Stomach (tissue), 8 donors: ENCODE measurements at regions not wholly inside any gene's neighbourhood (a gene's known extent, or its start where the extent isn't known, plus 50 kb on each side); places are given as distances from the start of the nearest gene placed in this dataset.

Experiments used
- DNase-seq, 2 donors: peaks; one replicate each; pipeline versions ENCODE4 v3.0.0 to v3.0.0-alpha.2; 2013 to 2019
- H3K27ac ChIP-seq, 5 donors: fragments of 200-600 bp in 4 of 5; sonication (generic) in 4 of 5; one replicate each; pipeline ENCODE4 v1.5.1; 2013 to 2019; ENCODE audit warnings: mild to moderate bottlenecking in 1 of 5, moderate library complexity in 1 of 5
- H3K27me3 ChIP-seq, 3 donors: fragments of 200-600 bp; sonication (generic); one replicate each; pipeline ENCODE4 v1.5.1; 2017 to 2019; ENCODE audit warnings: mixed run types in 1 of 3
- H3K36me3 ChIP-seq, 4 donors: fragments of 200-600 bp; sonication (generic); 1 replicate in 3 of 4; 2 replicates in 1 of 4; pipeline ENCODE4 v1.5.1; 2016 to 2019
- H3K4me1 ChIP-seq, 4 donors: fragments of 200-600 bp; sonication (generic); one replicate each; pipeline ENCODE4 v1.5.1; 2016 to 2019
- H3K4me3 ChIP-seq, 4 donors: fragments of 200-600 bp; sonication (generic) in 3 of 4; one replicate each; pipeline ENCODE4 v1.5.1; 2016 to 2019; ENCODE audit warnings: mild to moderate bottlenecking in 1 of 4
- H3K9me3 ChIP-seq, 4 donors: fragments of 200-600 bp; sonication (generic); one replicate each; pipeline ENCODE4 v1.5.1; 2016 to 2019
- EP300 ChIP-seq: sonication (generic); formaldehyde crosslinking; IDR thresholded peaks from one replicate; pipeline ENCODE4 v1.6.1; 2017; ENCODE audit warnings: antibody characterized with exemption
- POLR2A ChIP-seq, 4 donors: fragments of 450-650 bp; IDR thresholded peaks; one replicate each; pipeline ENCODE4 v1.6.1; 2016; ENCODE audit warnings: antibody characterized with exemption in 4 of 4, control low read depth in 2 of 4, mild to moderate bottlenecking in 1 of 4, moderate library complexity in 1 of 4
- POLR2AphosphoS5 ChIP-seq, 3 donors: sonication (generic); formaldehyde crosslinking; IDR thresholded peaks; one replicate each; pipeline ENCODE4 v1.6.1; 2016; ENCODE audit warnings: antibody characterized with exemption in 3 of 3
- WGBS, 5 donors: extraction: QIAGEN DNeasy Blood & Tissue Kit in 3 of 5; methylation state at CpG; one replicate each; pipeline versions ENCODE4 v1.1.5 to v1.1.7; 2013 to 2018; 5-methylcytosine and 5-hydroxymethylcytosine counted together
- intact Hi-C: fragments of 100-400 bp; cut with DNase I; formaldehyde crosslinking; loops from one replicate; pipeline ENCODE4 v1.15.1; 2023; ENCODE audit warnings: low total_unique reads
- TF ChIP-seq, protein P1 (sequence below), 7 experiments: fragments of 450-650 bp in 4 of 7; fragments of 200-600 bp in 3 of 7; sonication (generic) in 3 of 7; IDR thresholded peaks; one replicate each; pipeline ENCODE4 v1.5.1; 2016 to 2019; ENCODE audit warnings: antibody characterized with exemption in 7 of 7, control low read depth in 2 of 7, mild to moderate bottlenecking in 1 of 7
- donor health status: healthy with polysubstance abuse.
- donor health status: Bipolar disorder and iron deficiency.
- donor health status: healthy.

GRCh38 chr2:12928775-12929401, 212.2 kb downstream of the TRIB2 start:
- Histone ChIP-seq H3K36me3 (no peaks in the 10 kb centered on the region), H3K4me3 (no peak overlapping the region), H3K9me3 (no peaks in the 10 kb centered on the region), H3K27me3 (no peaks in the 10 kb centered on the region), H3K27ac (no peak overlapping the region), H3K4me1 (peaks cover 0 to 6% (median 0%) of the 10 kb centered on the region in 4 donors)
- 37 to 43% (median 41%) methylated on average over 4 of the region's 4 CpGs for WGBS, 5 donors
- TF ChIP-seq, protein P1, sequence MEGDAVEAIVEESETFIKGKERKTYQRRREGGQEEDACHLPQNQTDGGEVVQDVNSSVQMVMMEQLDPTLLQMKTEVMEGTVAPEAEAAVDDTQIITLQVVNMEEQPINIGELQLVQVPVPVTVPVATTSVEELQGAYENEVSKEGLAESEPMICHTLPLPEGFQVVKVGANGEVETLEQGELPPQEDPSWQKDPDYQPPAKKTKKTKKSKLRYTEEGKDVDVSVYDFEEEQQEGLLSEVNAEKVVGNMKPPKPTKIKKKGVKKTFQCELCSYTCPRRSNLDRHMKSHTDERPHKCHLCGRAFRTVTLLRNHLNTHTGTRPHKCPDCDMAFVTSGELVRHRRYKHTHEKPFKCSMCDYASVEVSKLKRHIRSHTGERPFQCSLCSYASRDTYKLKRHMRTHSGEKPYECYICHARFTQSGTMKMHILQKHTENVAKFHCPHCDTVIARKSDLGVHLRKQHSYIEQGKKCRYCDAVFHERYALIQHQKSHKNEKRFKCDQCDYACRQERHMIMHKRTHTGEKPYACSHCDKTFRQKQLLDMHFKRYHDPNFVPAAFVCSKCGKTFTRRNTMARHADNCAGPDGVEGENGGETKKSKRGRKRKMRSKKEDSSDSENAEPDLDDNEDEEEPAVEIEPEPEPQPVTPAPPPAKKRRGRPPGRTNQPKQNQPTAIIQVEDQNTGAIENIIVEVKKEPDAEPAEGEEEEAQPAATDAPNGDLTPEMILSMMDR (IDR thresholded peaks at IDR 0.05): no peak
- TF ChIP-seq POLR2AphosphoS5 (IDR thresholded peaks at IDR 0.05): no peak
- TF ChIP-seq POLR2A (IDR thresholded peaks at IDR 0.05): no peak
- no peak for TF ChIP-seq EP300
- intact Hi-C loops: loop anchor here (10.0 kb wide), 1 partner anchor 194 kb away; no protein-coding TSS in a partner anchor
- no peak for DNase-seq

GRCh38 chr2:12929758-12930157, 213.0 kb downstream of the TRIB2 start:
- intact Hi-C loops: loop anchor here (10.0 kb wide), 1 partner anchor 195 kb away; no protein-coding TSS in a partner anchor
- 88 to 92% (median 91%) methylated on average over 3 of the region's 3 CpGs for WGBS, 5 donors
- TF ChIP-seq, protein P1 (IDR thresholded peaks at IDR 0.05): no peak
- TF ChIP-seq POLR2A (IDR thresholded peaks at IDR 0.05): no peak
- no peak for TF ChIP-seq POLR2AphosphoS5 (IDR thresholded peaks at IDR 0.05)
- TF ChIP-seq EP300: no peak
- Histone ChIP-seq H3K36me3 (no peaks in the 10 kb centered on the region), H3K27me3 (no peaks in the 10 kb centered on the region), H3K4me1 (peaks cover 0 to 6% (median 0%) of the 10 kb centered on the region in 4 donors), H3K27ac (no peak overlapping the region), H3K9me3 (no peaks in the 10 kb centered on the region), H3K4me3 (no peak overlapping the region)
- DNase-seq: no peak

GRCh38 chr2:12930391-12930790, 213.7 kb downstream of the TRIB2 start:
- Histone ChIP-seq H3K27me3 (no peaks in the 10 kb centered on the region), H3K4me3 (no peak overlapping the region), H3K27ac (no peak overlapping the region), H3K36me3 (no peaks in the 10 kb centered on the region), H3K4me1 (peaks cover 0 to 6% (median 0%) of the 10 kb centered on the region in 4 donors), H3K9me3 (no peaks in the 10 kb centered on the region)
- intact Hi-C loops: no loop called here
- WGBS, 5 donors: 76 to 100% (median 93%) methylated on average over 1 of the region's 1 CpG
- no peak for DNase-seq
- no peak for TF ChIP-seq POLR2AphosphoS5 (IDR thresholded peaks at IDR 0.05)
- no peak for TF ChIP-seq EP300
- TF ChIP-seq POLR2A (IDR thresholded peaks at IDR 0.05): no peak
- TF ChIP-seq, protein P1 (IDR thresholded peaks at IDR 0.05): no peak

- Histone ChIP-seq H3K4me3 (no peak overlapping the region), H3K4me1 (peaks cover 0 to 6% (median 0%) of the 10 kb centered on the region in 4 donors), H3K27ac (no peak overlapping the region), H3K9me3 (no peaks in the 10 kb centered on the region), H3K36me3 (no peaks in the 10 kb centered on the region), H3K27me3 (no peaks in the 10 kb centered on the region)
- WGBS, 5 donors: 14 to 21% (median 18%) methylated on average over 4 of the region's 4 CpGs
- intact Hi-C loops: no loop called here
- DNase-seq: peak in 1 of 2 donors; percentile 65
- TF ChIP-seq EP300: no peak
- no peak for TF ChIP-seq POLR2A (IDR thresholded peaks at IDR 0.05)
- no peak for TF ChIP-seq POLR2AphosphoS5 (IDR thresholded peaks at IDR 0.05)
- TF ChIP-seq, protein P1 (IDR thresholded peaks at IDR 0.05): peak in 5 of 7 experiments; percentile 57 to 89 (median 87)
Observed at GRCh38 chr2:12931186-12931844, 214.6 kb downstream of the TRIB2 start.
